ENCODE measurements at regions not wholly inside any gene's neighbourhood (a gene's known extent, or its start where the extent isn't known, plus 50 kb on each side); places are given as distances from the start of the nearest gene placed in this dataset.

DNA sequence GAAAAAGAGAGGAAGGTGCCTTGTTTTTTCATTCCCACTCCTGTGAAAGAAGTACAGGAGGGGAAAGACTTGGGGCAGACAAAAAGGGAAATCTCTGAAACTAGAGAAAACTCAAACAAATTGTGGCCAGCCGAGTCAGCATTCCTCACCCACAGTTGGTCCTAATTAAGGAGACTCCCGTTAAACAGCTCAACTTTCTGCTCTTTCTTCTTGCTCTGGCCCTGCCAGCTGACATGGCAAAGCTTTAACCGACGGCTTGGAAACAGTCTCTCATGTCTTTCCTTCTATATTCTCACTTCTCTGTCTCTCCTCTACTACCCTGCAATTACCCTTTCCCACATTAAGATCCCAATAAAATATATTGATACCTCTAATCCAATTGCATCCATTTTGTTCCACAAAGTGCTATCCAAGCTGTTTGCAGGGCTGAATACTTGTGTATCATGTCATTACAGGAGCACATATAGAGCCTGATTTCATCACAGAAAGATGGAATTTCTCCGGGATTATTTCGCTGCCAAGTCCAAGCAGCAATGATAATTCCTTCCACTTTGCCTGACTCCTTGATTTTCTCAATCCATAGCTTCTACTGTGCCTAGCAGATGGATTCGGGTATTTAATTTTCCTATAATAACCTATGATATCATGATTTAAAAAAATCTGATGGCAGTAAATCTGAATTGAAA, 65.4 kb upstream of the IPO9 start:
- Histone ChIP-seq H3K4me3 (ENCODE audit: low read depth in 1 of 3, low read length in 3 of 3) (no peak overlapping the region), H3K27me3 (ENCODE audit: control insufficient read depth in 3 of 3, insufficient read depth in 3 of 3, low read length in 3 of 3) (no peaks in the 10 kb centered on the region), H3K27ac (ENCODE audit: low read depth in 1 of 3, low read length in 2 of 3) (peak overlapping the region in 1 of 3 donors; percentile 39), H3K4me1 (ENCODE audit: control insufficient read depth in 3 of 3, insufficient read depth in 2 of 3, low read depth in 1 of 3, low read length in 2 of 3) (peaks cover 0 to 3% (median 0%) of the 10 kb centered on the region in 3 donors), H3K36me3 (ENCODE audit: control insufficient read depth in 3 of 3, insufficient read depth in 2 of 3, low read depth in 1 of 3, low read length in 3 of 3) (no peaks in the 10 kb centered on the region), H3K9me3 (ENCODE audit: control insufficient read depth in 2 of 2, insufficient read depth in 1 of 2, low read depth in 1 of 2, low read length in 1 of 2) (no peaks in the 10 kb centered on the region)
- FAIRE-seq = no peak
- DNase-seq = no peak
- WGBS, 3 donors = 72 to 91% (median 79%) methylated on average over 7 of the region's 7 CpGs

DNA sequence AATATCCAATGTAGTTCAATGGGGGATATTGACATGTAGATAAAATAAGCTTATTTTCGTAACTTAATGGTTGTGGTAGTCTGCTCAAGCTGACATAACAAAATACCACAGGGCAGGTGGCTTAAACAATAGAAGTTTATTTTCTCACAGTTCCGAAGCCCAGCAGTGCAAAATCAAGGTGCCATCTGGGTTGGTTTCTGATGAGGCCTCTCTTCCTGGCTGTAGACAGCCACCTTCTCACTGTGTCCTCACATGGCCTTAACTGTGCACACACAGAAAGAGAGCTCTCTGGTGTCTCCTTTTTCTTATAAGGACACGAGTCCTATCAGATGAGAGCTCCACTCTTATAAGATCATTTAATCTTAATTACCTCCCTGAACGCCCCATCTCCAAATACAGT, 64.8 kb upstream of the IPO9 start:
- DNase-seq (no peak), FAIRE-seq (no peak)
- H3K4me1 ChIP-seq (ENCODE audit: control insufficient read depth in 3 of 3, insufficient read depth in 2 of 3, low read depth in 1 of 3, low read length in 2 of 3) = peaks cover 0 to 3% (median 0%) of the 10 kb centered on the region in 3 donors
- no peaks in the 10 kb centered on the region for H3K9me3 ChIP-seq (ENCODE audit: control insufficient read depth in 2 of 2, insufficient read depth in 1 of 2, low read depth in 1 of 2, low read length in 1 of 2)
- H3K27ac ChIP-seq (ENCODE audit: low read depth in 1 of 3, low read length in 2 of 3) = no peak overlapping the region
- H3K36me3 ChIP-seq (ENCODE audit: control insufficient read depth in 3 of 3, insufficient read depth in 2 of 3, low read depth in 1 of 3, low read length in 3 of 3) = no peaks in the 10 kb centered on the region
- H3K27me3 ChIP-seq (ENCODE audit: control insufficient read depth in 3 of 3, insufficient read depth in 3 of 3, low read length in 3 of 3) = no peaks in the 10 kb centered on the region
- WGBS, 3 donors = 82 to 85% (median 85%) methylated on average over 4 of the region's 4 CpGs
- H3K4me3 ChIP-seq (ENCODE audit: low read depth in 1 of 3, low read length in 3 of 3) = no peak overlapping the region

DNA sequence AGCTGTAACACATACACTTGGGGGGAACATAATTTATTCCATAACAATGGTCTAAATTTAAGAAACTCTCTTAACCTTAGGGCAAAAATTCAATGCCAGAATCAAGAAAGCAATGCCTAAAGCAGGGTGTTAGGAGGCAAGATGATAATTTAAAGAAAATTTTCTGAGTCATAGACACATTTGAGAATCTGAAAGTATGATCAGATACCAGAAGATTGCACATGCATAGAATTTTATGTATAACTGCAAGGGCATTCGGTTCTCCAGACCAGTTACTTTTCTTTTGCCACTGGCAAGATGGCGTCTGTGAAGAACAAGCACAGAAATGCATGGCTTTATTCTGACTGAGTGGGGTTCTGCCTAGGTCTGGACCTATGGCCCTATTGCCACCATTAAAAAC, 64.4 kb upstream of the IPO9 start:
- WGBS, 3 donors = 89 to 94% (median 89%) methylated on average over 2 of the region's 2 CpGs
- FAIRE-seq (no peak), DNase-seq (no peak)
- Histone ChIP-seq H3K36me3 (ENCODE audit: control insufficient read depth in 3 of 3, insufficient read depth in 2 of 3, low read depth in 1 of 3, low read length in 3 of 3) (no peaks in the 10 kb centered on the region), H3K9me3 (ENCODE audit: control insufficient read depth in 2 of 2, insufficient read depth in 1 of 2, low read depth in 1 of 2, low read length in 1 of 2) (no peaks in the 10 kb centered on the region), H3K4me1 (ENCODE audit: control insufficient read depth in 3 of 3, insufficient read depth in 2 of 3, low read depth in 1 of 3, low read length in 2 of 3) (peaks cover 0 to 3% (median 0%) of the 10 kb centered on the region in 3 donors), H3K27me3 (ENCODE audit: control insufficient read depth in 3 of 3, insufficient read depth in 3 of 3, low read length in 3 of 3) (no peaks in the 10 kb centered on the region), H3K27ac (ENCODE audit: low read depth in 1 of 3, low read length in 2 of 3) (no peak overlapping the region), H3K4me3 (ENCODE audit: low read depth in 1 of 3, low read length in 3 of 3) (no peak overlapping the region)

DNA sequence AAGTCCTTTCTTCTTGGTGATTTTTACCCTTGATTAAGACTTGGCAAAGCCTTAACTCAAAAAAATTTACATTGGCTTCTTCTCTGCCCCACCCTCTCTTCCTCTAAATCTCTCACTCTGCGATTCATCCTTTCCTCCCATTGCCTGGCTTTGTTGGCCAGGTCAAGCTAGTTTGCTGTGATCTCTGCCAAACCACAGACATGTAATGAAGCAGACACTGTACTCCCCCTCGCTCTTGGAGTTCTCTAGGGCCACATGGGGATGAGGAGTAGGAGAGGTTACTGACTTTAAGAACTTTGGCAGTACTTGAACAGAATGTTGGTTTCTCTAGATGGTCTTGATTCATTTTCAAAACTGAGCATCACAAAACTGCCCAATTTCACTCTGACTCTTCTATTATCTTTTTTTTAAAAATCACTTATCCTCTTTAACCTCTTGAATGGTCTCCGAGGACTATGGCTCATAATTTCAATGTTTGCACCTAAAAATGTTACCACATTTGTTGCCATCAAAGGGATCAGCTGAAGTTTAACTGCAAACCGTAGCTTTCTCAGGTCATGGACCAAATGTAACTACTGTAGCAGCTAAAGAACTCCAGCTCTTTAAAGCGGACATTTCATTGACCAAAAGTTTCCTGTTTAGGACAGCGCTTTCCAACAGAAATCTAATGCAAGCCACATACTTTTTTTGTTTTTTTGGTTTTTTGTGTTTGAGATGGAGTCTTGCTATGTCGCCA, 62.7 kb upstream of the IPO9 start:
- WGBS, 3 donors = 72 to 92% (median 82%) methylated on average over 7 of the region's 7 CpGs
- H3K27me3 ChIP-seq (ENCODE audit: control insufficient read depth in 3 of 3, insufficient read depth in 3 of 3, low read length in 3 of 3) = no peaks in the 10 kb centered on the region
- DNase-seq = peak in 1 of 2 donors; percentile 11

DNA sequence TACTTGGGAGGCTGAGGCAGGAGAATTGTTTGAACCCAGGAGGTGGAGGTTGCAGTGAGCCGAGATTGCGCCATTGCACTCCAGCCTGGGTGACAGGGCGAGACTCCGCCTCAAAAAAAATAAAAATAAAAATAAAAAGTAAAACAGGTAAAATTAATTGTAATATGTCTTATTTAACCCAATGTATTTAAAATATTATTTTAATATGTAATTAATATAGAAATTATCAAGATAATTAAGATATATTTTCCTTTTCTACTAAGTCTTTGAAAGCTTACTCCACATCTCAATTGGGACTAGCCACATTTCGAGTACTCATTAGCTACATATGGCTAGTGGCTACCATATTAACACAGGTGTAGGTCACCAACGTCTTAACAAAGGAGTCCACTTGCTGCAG, 61.6 kb upstream of the IPO9 start:
- WGBS, 3 donors = 91 to 94% (median 92%) methylated on average over 6 of the region's 6 CpGs
- Histone ChIP-seq H3K27me3 (ENCODE audit: control insufficient read depth in 3 of 3, insufficient read depth in 3 of 3, low read length in 3 of 3) (no peaks in the 10 kb centered on the region), H3K4me3 (ENCODE audit: low read depth in 1 of 3, low read length in 3 of 3) (no peak overlapping the region), H3K9me3 (ENCODE audit: control insufficient read depth in 2 of 2, insufficient read depth in 1 of 2, low read depth in 1 of 2, low read length in 1 of 2) (peaks cover 0 to 14% of the 10 kb centered on the region in 2 donors), H3K36me3 (ENCODE audit: control insufficient read depth in 3 of 3, insufficient read depth in 2 of 3, low read depth in 1 of 3, low read length in 3 of 3) (no peaks in the 10 kb centered on the region), H3K27ac (ENCODE audit: low read depth in 1 of 3, low read length in 2 of 3) (no peak overlapping the region), H3K4me1 (ENCODE audit: control insufficient read depth in 3 of 3, insufficient read depth in 2 of 3, low read depth in 1 of 3, low read length in 2 of 3) (peaks cover 0 to 3% (median 0%) of the 10 kb centered on the region in 3 donors)
- FAIRE-seq (no peak), DNase-seq (no peak)

More for the DNA sequence above, 62.7 kb upstream of the IPO9 start:
- Histone ChIP-seq H3K4me1 (ENCODE audit: control insufficient read depth in 3 of 3, insufficient read depth in 2 of 3, low read depth in 1 of 3, low read length in 2 of 3) (peaks cover 0 to 3% (median 0%) of the 10 kb centered on the region in 3 donors), H3K9me3 (ENCODE audit: control insufficient read depth in 2 of 2, insufficient read depth in 1 of 2, low read depth in 1 of 2, low read length in 1 of 2) (peaks cover 0 to 8% of the 10 kb centered on the region in 2 donors), H3K4me3 (ENCODE audit: low read depth in 1 of 3, low read length in 3 of 3) (no peak overlapping the region), H3K36me3 (ENCODE audit: control insufficient read depth in 3 of 3, insufficient read depth in 2 of 3, low read depth in 1 of 3, low read length in 3 of 3) (no peaks in the 10 kb centered on the region), H3K27ac (ENCODE audit: low read depth in 1 of 3, low read length in 2 of 3) (no peak overlapping the region)
- FAIRE-seq = no peak

DNA sequence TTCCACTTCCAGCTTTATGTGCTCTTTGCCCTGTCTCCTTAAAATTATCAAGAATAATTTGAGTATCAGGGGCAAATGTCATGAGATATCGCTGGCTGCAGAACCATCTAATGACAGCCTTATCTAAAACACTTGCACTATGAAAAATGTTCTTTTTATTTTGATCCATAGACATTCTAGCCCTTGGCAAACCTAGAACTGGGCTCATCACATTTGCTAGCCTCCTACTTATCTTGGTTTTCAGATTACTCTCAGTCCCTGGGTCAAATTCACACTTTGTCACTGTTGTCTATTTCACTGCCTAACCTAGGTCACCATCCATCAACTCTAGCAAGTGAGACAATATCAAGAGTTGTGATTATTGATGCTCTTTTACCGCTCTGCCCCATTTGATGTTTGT, 59.9 kb upstream of the IPO9 start:
- no peak for DNase-seq
- peaks cover 0 to 15% of the 10 kb centered on the region in 2 donors for H3K9me3 ChIP-seq (ENCODE audit: control insufficient read depth in 2 of 2, insufficient read depth in 1 of 2, low read depth in 1 of 2, low read length in 1 of 2)
- 55 to 81% (median 67%) methylated on average over 2 of the region's 2 CpGs for WGBS, 3 donors
- H3K4me3 ChIP-seq (ENCODE audit: low read depth in 1 of 3, low read length in 3 of 3) = no peak overlapping the region
- H3K27ac ChIP-seq (ENCODE audit: low read depth in 1 of 3, low read length in 2 of 3) = no peak overlapping the region
- no peak for FAIRE-seq
- no peaks in the 10 kb centered on the region for H3K36me3 ChIP-seq (ENCODE audit: control insufficient read depth in 3 of 3, insufficient read depth in 2 of 3, low read depth in 1 of 3, low read length in 3 of 3)
- no peaks in the 10 kb centered on the region for H3K4me1 ChIP-seq (ENCODE audit: control insufficient read depth in 3 of 3, insufficient read depth in 2 of 3, low read depth in 1 of 3, low read length in 2 of 3)
- no peaks in the 10 kb centered on the region for H3K27me3 ChIP-seq (ENCODE audit: control insufficient read depth in 3 of 3, insufficient read depth in 3 of 3, low read length in 3 of 3)

DNA sequence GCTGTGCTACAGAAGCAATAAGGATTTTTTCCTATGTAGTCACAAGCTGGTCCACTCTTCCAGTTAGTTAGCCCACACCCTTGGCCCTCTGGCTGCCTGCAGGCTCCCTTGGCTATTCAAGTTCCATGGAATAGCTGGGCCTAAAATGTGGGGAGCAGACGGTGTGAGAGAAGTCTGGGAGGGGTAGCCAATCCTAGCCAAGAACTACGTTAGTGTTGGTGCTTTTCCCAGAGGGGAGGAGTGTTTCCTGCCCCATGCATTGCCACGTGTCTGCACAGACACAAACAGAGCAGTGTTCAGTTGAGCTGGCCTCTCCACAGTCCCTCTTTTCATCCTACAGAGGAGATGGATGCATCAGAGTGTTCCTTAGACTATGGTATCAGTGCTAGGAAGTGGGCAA, 59.0 kb upstream of the IPO9 start:
- no peaks in the 10 kb centered on the region for H3K4me1 ChIP-seq (ENCODE audit: control insufficient read depth in 3 of 3, insufficient read depth in 2 of 3, low read depth in 1 of 3, low read length in 2 of 3)
- DNase-seq = no peak
- H3K9me3 ChIP-seq (ENCODE audit: control insufficient read depth in 2 of 2, insufficient read depth in 1 of 2, low read depth in 1 of 2, low read length in 1 of 2) = peaks cover 0 to 15% of the 10 kb centered on the region in 2 donors
- no peaks in the 10 kb centered on the region for H3K36me3 ChIP-seq (ENCODE audit: control insufficient read depth in 3 of 3, insufficient read depth in 2 of 3, low read depth in 1 of 3, low read length in 3 of 3)
- WGBS, 3 donors = 46 to 85% (median 73%) methylated on average over 3 of the region's 3 CpGs
- H3K27ac ChIP-seq (ENCODE audit: low read depth in 1 of 3, low read length in 2 of 3) = no peak overlapping the region
- no peaks in the 10 kb centered on the region for H3K27me3 ChIP-seq (ENCODE audit: control insufficient read depth in 3 of 3, insufficient read depth in 3 of 3, low read length in 3 of 3)
- no peak for FAIRE-seq
- H3K4me3 ChIP-seq (ENCODE audit: low read depth in 1 of 3, low read length in 3 of 3) = no peak overlapping the region

DNA sequence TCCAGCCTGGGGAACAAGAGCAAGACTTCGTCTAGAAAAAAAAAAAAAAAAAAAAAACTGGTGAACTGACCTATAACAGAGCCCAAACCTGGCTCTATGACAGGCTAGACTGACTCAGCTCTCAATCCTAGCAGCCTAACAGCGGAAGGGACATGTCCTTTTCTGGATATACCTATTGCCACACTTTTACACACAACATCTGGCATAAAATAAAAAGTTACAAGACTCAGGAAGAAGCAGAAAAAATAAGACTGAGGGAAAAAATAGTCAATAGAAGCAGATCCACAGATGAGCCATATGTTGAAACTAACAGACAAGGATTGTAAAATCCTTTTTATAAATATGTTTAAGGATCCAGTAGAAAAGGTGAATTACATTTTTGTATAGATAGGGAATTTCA, 57.5 kb upstream of the IPO9 start:
- FAIRE-seq = no peak
- 85 to 97% (median 96%) methylated on average over 2 of the region's 2 CpGs for WGBS, 3 donors
- DNase-seq = no peak

More for the DNA sequence above, 57.5 kb upstream of the IPO9 start:
- H3K4me3 ChIP-seq (ENCODE audit: low read depth in 1 of 3, low read length in 3 of 3) = no peak overlapping the region
- no peaks in the 10 kb centered on the region for H3K4me1 ChIP-seq (ENCODE audit: control insufficient read depth in 3 of 3, insufficient read depth in 2 of 3, low read depth in 1 of 3, low read length in 2 of 3)
- no peak overlapping the region for H3K27ac ChIP-seq (ENCODE audit: low read depth in 1 of 3, low read length in 2 of 3)
- no peaks in the 10 kb centered on the region for H3K36me3 ChIP-seq (ENCODE audit: control insufficient read depth in 3 of 3, insufficient read depth in 2 of 3, low read depth in 1 of 3, low read length in 3 of 3)
- H3K27me3 ChIP-seq (ENCODE audit: control insufficient read depth in 3 of 3, insufficient read depth in 3 of 3, low read length in 3 of 3) = no peaks in the 10 kb centered on the region
- peaks cover 0 to 15% of the 10 kb centered on the region in 2 donors for H3K9me3 ChIP-seq (ENCODE audit: control insufficient read depth in 2 of 2, insufficient read depth in 1 of 2, low read depth in 1 of 2, low read length in 1 of 2)

Data from small intestine (tissue), 7 donors.